Lower lobe of right lung (tissue), 2 donors: ENCODE measurements at regions not wholly inside any gene's neighbourhood (a gene's known extent, or its start where the extent isn't known, plus 50 kb on each side); places are given as distances from the start of the nearest gene placed in this dataset.

Experiments
- ATAC-seq, 2 donors: fragments of 200-7000 bp; cut with Tn5 transposase; one replicate each; pipeline ENCODE4 v1.9.1; 2020 to 2022; ENCODE audit warnings: mild to moderate bottlenecking in 2 of 2, moderate library complexity in 2 of 2
- DNase-seq: peaks from one replicate; pipeline ENCODE4 v3.0.0-alpha.2; 2020
- H3K27ac ChIP-seq: fragments of 200-600 bp; one replicate; pipeline ENCODE4 v1.8.0; 2022
- H3K27me3 ChIP-seq: fragments of 200-600 bp; one replicate; pipeline ENCODE4 v1.8.0; 2022; ENCODE audit warnings: low read depth
- H3K36me3 ChIP-seq: fragments of 200-600 bp; one replicate; pipeline ENCODE4 v1.8.0; 2022; ENCODE audit warnings: mild to moderate bottlenecking
- H3K4me1 ChIP-seq: fragments of 200-600 bp; one replicate; pipeline ENCODE4 v1.8.0; 2022
- H3K4me3 ChIP-seq: fragments of 200-600 bp; one replicate; pipeline ENCODE4 v1.8.0; 2022; ENCODE audit warnings: mild to moderate bottlenecking
- H3K9me3 ChIP-seq: fragments of 200-600 bp; one replicate; pipeline ENCODE4 v1.8.0; 2022
- CTCF ChIP-seq: fragments of 200-600 bp; IDR thresholded peaks from one replicate; pipeline ENCODE4 v1.8.0; 2022; ENCODE audit warnings: antibody characterized with exemption, mild to moderate bottlenecking
- intact Hi-C: fragments of 100-400 bp; cut with DNase I; formaldehyde crosslinking; loops from one replicate; pipeline ENCODE4 v1.11.0; 2022
- donor health status: DM: no; HTN: yes; CAD: no; lungs with severe emphysema.

- Histone ChIP-seq H3K27ac (no peak overlapping the region), H3K36me3 (no peaks in the 10 kb centered on the region), H3K9me3 (no peaks in the 10 kb centered on the region), H3K27me3 (no peaks in the 10 kb centered on the region), H3K4me1 (peaks cover 12% of the 10 kb centered on the region), H3K4me3 (no peak overlapping the region)
- intact Hi-C loops = no loop called here
- no peak for TF ChIP-seq CTCF
- DNase-seq (no peak), ATAC-seq (no peak)
Observed at GRCh38 chr2:215815960-215816359, 197.4 kb downstream of the MREG start.

GRCh38 chr2:215812966-215813365, 200.4 kb downstream of the MREG start:
- no peak overlapping the region for H3K4me3 ChIP-seq
- no peaks in the 10 kb centered on the region for H3K9me3 ChIP-seq
- peaks cover 14% of the 10 kb centered on the region for H3K4me1 ChIP-seq
- DNase-seq = no peak
- no peak for ATAC-seq
- H3K27me3 ChIP-seq = no peaks in the 10 kb centered on the region
- no peak for TF ChIP-seq CTCF
- no peak overlapping the region for H3K27ac ChIP-seq
- no peaks in the 10 kb centered on the region for H3K36me3 ChIP-seq
- intact Hi-C loops = no loop called here

GRCh38 chr2:215811409-215812345, 201.7 kb downstream of the MREG start:
- H3K36me3 ChIP-seq = no peaks in the 10 kb centered on the region
- no peak overlapping the region for H3K4me3 ChIP-seq
- no peak for TF ChIP-seq CTCF
- DNase-seq (no peak), ATAC-seq (peak; percentile 53 to 60)
- peak overlapping the region; percentile 9 for H3K27ac ChIP-seq
- peaks cover 14% of the 10 kb centered on the region for H3K4me1 ChIP-seq
- H3K27me3 ChIP-seq = no peaks in the 10 kb centered on the region
- H3K9me3 ChIP-seq = no peaks in the 10 kb centered on the region
- intact Hi-C loops = no loop called here

GRCh38 chr2:215811003-215811402, 202.3 kb downstream of the MREG start:
- H3K27ac ChIP-seq = peak overlapping the region; percentile 9
- H3K4me3 ChIP-seq = no peak overlapping the region
- H3K9me3 ChIP-seq = no peaks in the 10 kb centered on the region
- DNase-seq (no peak), ATAC-seq (no peak)
- no peak for TF ChIP-seq CTCF
- intact Hi-C loops = no loop called here
- peaks cover 14% of the 10 kb centered on the region for H3K4me1 ChIP-seq
- no peaks in the 10 kb centered on the region for H3K27me3 ChIP-seq
- no peaks in the 10 kb centered on the region for H3K36me3 ChIP-seq

- no peak overlapping the region for H3K27ac ChIP-seq
- H3K9me3 ChIP-seq = no peaks in the 10 kb centered on the region
- H3K4me1 ChIP-seq = peaks cover 14% of the 10 kb centered on the region
- intact Hi-C loops = no loop called here
- no peak for TF ChIP-seq CTCF
- H3K27me3 ChIP-seq = no peaks in the 10 kb centered on the region
- no peak for ATAC-seq
- H3K4me3 ChIP-seq = no peak overlapping the region
- no peaks in the 10 kb centered on the region for H3K36me3 ChIP-seq
- DNase-seq = no peak
Observed at GRCh38 chr2:215808996-215809395, 204.4 kb downstream of the MREG start.
